ENCODE measurements at regions not wholly inside any gene's neighbourhood (a gene's known extent, or its start where the extent isn't known, plus 50 kb on each side); places are given as distances from the start of the nearest gene placed in this dataset.
A peak's percentile ranks its signal among the peaks of the same experiment; 100 is the strongest.

- H3K9me3 Mint-ChIP-seq, result no peaks in the 10 kb centered on the region
- peaks cover 43 to 70% (median 64%) of the 10 kb centered on the region in 3 donors for H3K27me3 Mint-ChIP-seq
- no peak overlapping the region for H3K4me3 Mint-ChIP-seq
- peak overlapping the region in 1 of 6 donors; percentile 50 for H3K27ac Mint-ChIP-seq
- H3K36me3 Mint-ChIP-seq, result no peaks in the 10 kb centered on the region
- DNase-seq (peak; percentile 51), ATAC-seq (ENCODE audit: low read depth in 2 of 2) (peak in 1 of 2 donors; percentile 54)
- H3K4me1 Mint-ChIP-seq, result no peaks in the 10 kb centered on the region
Observed at GRCh38 chr1:13960375-13960987, 260.5 kb downstream of the PRDM2 start.

- DNase-seq, result no peak
- Mint-ChIP-seq H3K36me3 (no peaks in the 10 kb centered on the region), H3K27ac (no peak overlapping the region), H3K9me3 (no peaks in the 10 kb centered on the region), H3K27me3 (peaks cover 50 to 57% (median 53%) of the 10 kb centered on the region in 3 donors), H3K4me1 (no peaks in the 10 kb centered on the region), H3K4me3 (no peak overlapping the region)
- ATAC-seq (ENCODE audit: low read depth in 2 of 2), result no peak
Observed at GRCh38 chr1:13964768-13965167, 264.8 kb downstream of the PRDM2 start.

- H3K36me3 Mint-ChIP-seq, result no peaks in the 10 kb centered on the region
- peaks cover 50 to 57% (median 55%) of the 10 kb centered on the region in 3 donors for H3K27me3 Mint-ChIP-seq
- DNase-seq (no peak), ATAC-seq (ENCODE audit: low read depth in 2 of 2) (no peak)
- H3K4me3 Mint-ChIP-seq, result no peak overlapping the region
- peaks cover 4 to 10% (median 5%) of the 10 kb centered on the region in 7 donors for H3K9me3 Mint-ChIP-seq
- no peaks in the 10 kb centered on the region for H3K4me1 Mint-ChIP-seq
- no peak overlapping the region for H3K27ac Mint-ChIP-seq
Observed at GRCh38 chr1:13965770-13966398, 265.9 kb downstream of the PRDM2 start.

GRCh38 chr1:13967707-13968106 lies 267.7 kb downstream of the PRDM2 start:
- Mint-ChIP-seq H3K4me3 (no peak overlapping the region), H3K27ac (no peak overlapping the region), H3K27me3 (peaks cover 37 to 47% (median 44%) of the 10 kb centered on the region in 3 donors), H3K36me3 (peaks cover 0 to 9% of the 10 kb centered on the region in 2 donors), H3K4me1 (no peaks in the 10 kb centered on the region), H3K9me3 (peaks cover 9 to 21% (median 12%) of the 10 kb centered on the region in 7 donors)
- ATAC-seq (ENCODE audit: low read depth in 2 of 2) (no peak), DNase-seq (no peak)

GRCh38 chr1:13968361-13968760 lies 268.4 kb downstream of the PRDM2 start:
- H3K27me3 Mint-ChIP-seq, result peaks cover 33 to 45% (median 44%) of the 10 kb centered on the region in 3 donors
- H3K36me3 Mint-ChIP-seq, result peaks cover 0 to 9% of the 10 kb centered on the region in 2 donors
- peak overlapping the region in 1 of 6 donors; percentile 81 for H3K27ac Mint-ChIP-seq
- peaks cover 9 to 21% (median 12%) of the 10 kb centered on the region in 7 donors for H3K9me3 Mint-ChIP-seq
- ATAC-seq (ENCODE audit: low read depth in 2 of 2) (no peak), DNase-seq (no peak)
- no peaks in the 10 kb centered on the region for H3K4me1 Mint-ChIP-seq
- H3K4me3 Mint-ChIP-seq, result no peak overlapping the region

GRCh38 chr1:13970631-13971247 lies 270.8 kb downstream of the PRDM2 start:
- H3K4me3 Mint-ChIP-seq, result no peak overlapping the region
- peaks cover 0 to 9% of the 10 kb centered on the region in 2 donors for H3K36me3 Mint-ChIP-seq
- H3K27ac Mint-ChIP-seq, result peak overlapping the region in 1 of 6 donors; percentile 77
- ATAC-seq (ENCODE audit: low read depth in 2 of 2) (no peak), DNase-seq (no peak)
- peaks cover 31 to 47% (median 34%) of the 10 kb centered on the region in 3 donors for H3K27me3 Mint-ChIP-seq
- H3K4me1 Mint-ChIP-seq, result no peaks in the 10 kb centered on the region
- peaks cover 9 to 21% (median 12%) of the 10 kb centered on the region in 7 donors for H3K9me3 Mint-ChIP-seq

- no peak for ATAC-seq (ENCODE audit: low read depth in 2 of 2)
- H3K27me3 Mint-ChIP-seq, result peaks cover 19 to 41% (median 30%) of the 10 kb centered on the region in 3 donors
- peaks cover 0 to 3% of the 10 kb centered on the region in 2 donors for H3K36me3 Mint-ChIP-seq
- H3K27ac Mint-ChIP-seq, result no peak overlapping the region
- no peaks in the 10 kb centered on the region for H3K4me1 Mint-ChIP-seq
- DNase-seq, result no peak
- peaks cover 2 to 6% (median 4%) of the 10 kb centered on the region in 7 donors for H3K9me3 Mint-ChIP-seq
- H3K4me3 Mint-ChIP-seq, result no peak overlapping the region
Observed at GRCh38 chr1:13976485-13976884, 276.5 kb downstream of the PRDM2 start.

GRCh38 chr1:13981142-13981541 lies 281.2 kb downstream of the PRDM2 start:
- Mint-ChIP-seq H3K4me1 (no peaks in the 10 kb centered on the region), H3K4me3 (no peak overlapping the region), H3K27ac (no peak overlapping the region), H3K9me3 (peaks cover 0 to 7% (median 0%) of the 10 kb centered on the region in 7 donors), H3K36me3 (no peaks in the 10 kb centered on the region), H3K27me3 (peaks cover 9 to 20% (median 10%) of the 10 kb centered on the region in 3 donors)
- no peak for ATAC-seq (ENCODE audit: low read depth in 2 of 2)
- no peak for DNase-seq

- ATAC-seq (ENCODE audit: low read depth in 2 of 2) (no peak), DNase-seq (no peak)
- Mint-ChIP-seq H3K36me3 (peaks cover 0 to 7% of the 10 kb centered on the region in 2 donors), H3K9me3 (peaks cover 3 to 20% (median 4%) of the 10 kb centered on the region in 7 donors), H3K27ac (no peak overlapping the region), H3K4me3 (no peak overlapping the region), H3K4me1 (no peaks in the 10 kb centered on the region), H3K27me3 (peaks cover 10 to 15% (median 11%) of the 10 kb centered on the region in 3 donors)
Observed at GRCh38 chr1:13983393-13983792, 283.4 kb downstream of the PRDM2 start.

GRCh38 chr1:13990939-13991338 lies 291.0 kb downstream of the PRDM2 start:
- no peak overlapping the region for H3K27ac Mint-ChIP-seq
- no peak for ATAC-seq (ENCODE audit: low read depth in 2 of 2)
- DNase-seq, result no peak
- H3K9me3 Mint-ChIP-seq, result peaks cover 3 to 27% (median 8%) of the 10 kb centered on the region in 7 donors
- H3K4me3 Mint-ChIP-seq, result no peak overlapping the region
- H3K36me3 Mint-ChIP-seq, result peaks cover 0 to 12% of the 10 kb centered on the region in 2 donors
- no peaks in the 10 kb centered on the region for H3K4me1 Mint-ChIP-seq
- H3K27me3 Mint-ChIP-seq, result peaks cover 24 to 56% (median 53%) of the 10 kb centered on the region in 3 donors

- ATAC-seq (ENCODE audit: low read depth in 2 of 2) (no peak), DNase-seq (no peak)
- H3K4me1 Mint-ChIP-seq, result no peaks in the 10 kb centered on the region
- no peak overlapping the region for H3K27ac Mint-ChIP-seq
- H3K36me3 Mint-ChIP-seq, result peaks cover 4 to 8% of the 10 kb centered on the region in 2 donors
- H3K4me3 Mint-ChIP-seq, result no peak overlapping the region
- H3K9me3 Mint-ChIP-seq, result peaks cover 5 to 24% (median 8%) of the 10 kb centered on the region in 7 donors
- H3K27me3 Mint-ChIP-seq, result peaks cover 20 to 56% (median 56%) of the 10 kb centered on the region in 3 donors
Observed at GRCh38 chr1:13992489-13993285, 292.7 kb downstream of the PRDM2 start.

- Mint-ChIP-seq H3K4me3 (no peak overlapping the region), H3K4me1 (no peaks in the 10 kb centered on the region), H3K27me3 (peaks cover 17 to 55% (median 51%) of the 10 kb centered on the region in 3 donors), H3K9me3 (peaks cover 8 to 39% (median 13%) of the 10 kb centered on the region in 7 donors), H3K36me3 (peaks cover 4 to 7% of the 10 kb centered on the region in 2 donors), H3K27ac (no peak overlapping the region)
- ATAC-seq (ENCODE audit: low read depth in 2 of 2) (no peak), DNase-seq (no peak)
Observed at GRCh38 chr1:13994386-13994785, 294.4 kb downstream of the PRDM2 start.

- H3K27ac Mint-ChIP-seq, result no peak overlapping the region
- peaks cover 4 to 7% of the 10 kb centered on the region in 2 donors for H3K36me3 Mint-ChIP-seq
- DNase-seq (no peak), ATAC-seq (ENCODE audit: low read depth in 2 of 2) (no peak)
- H3K9me3 Mint-ChIP-seq, result peaks cover 13 to 54% (median 20%) of the 10 kb centered on the region in 7 donors
- H3K4me1 Mint-ChIP-seq, result no peaks in the 10 kb centered on the region
- H3K4me3 Mint-ChIP-seq, result no peak overlapping the region
- H3K27me3 Mint-ChIP-seq, result peaks cover 12 to 43% (median 37%) of the 10 kb centered on the region in 3 donors
Observed at GRCh38 chr1:13996334-13996733, 296.3 kb downstream of the PRDM2 start.
